ENCODE measurements at regions not wholly inside any gene's neighbourhood (a gene's known extent, or its start where the extent isn't known, plus 50 kb on each side); places are given as distances from the start of the nearest gene placed in this dataset.

DNA sequence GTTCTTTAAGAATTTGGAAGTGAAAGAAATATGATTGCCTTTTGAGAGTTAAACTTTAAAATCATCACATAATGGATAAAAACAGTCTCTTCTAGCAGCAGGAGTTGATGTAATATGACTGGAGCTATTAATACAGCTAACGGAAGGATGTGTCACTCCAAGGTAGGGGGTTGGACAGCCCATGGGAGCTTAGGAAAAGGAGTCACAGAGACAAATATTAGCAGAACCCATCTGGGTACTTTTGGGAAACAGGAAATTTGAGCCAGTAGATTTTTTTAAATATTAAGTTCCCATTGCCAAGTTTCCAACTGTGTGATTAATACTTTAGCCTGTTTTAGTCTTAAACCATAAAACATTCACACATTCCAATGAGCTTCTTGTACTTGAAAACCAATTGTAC, 164.7 kb upstream of the RIMS1 start:
- no peaks in the 10 kb centered on the region for H3K27me3 Mint-ChIP-seq
- H3K27ac ChIP-seq (ENCODE audit: low read length in 2 of 2) = no peak overlapping the region
- CTCF ChIA-PET = no interaction called here
- intact Hi-C loops (cut with micrococcal nuclease) = no loop called here
- TF ChIP-seq EZH2 (IDR thresholded peaks at IDR 0.05; ENCODE audit: borderline replicate concordance, insufficient read depth, low read depth, low read length, poor library complexity, severe bottlenecking) = no peak
- TF ChIP-seq, protein P1, sequence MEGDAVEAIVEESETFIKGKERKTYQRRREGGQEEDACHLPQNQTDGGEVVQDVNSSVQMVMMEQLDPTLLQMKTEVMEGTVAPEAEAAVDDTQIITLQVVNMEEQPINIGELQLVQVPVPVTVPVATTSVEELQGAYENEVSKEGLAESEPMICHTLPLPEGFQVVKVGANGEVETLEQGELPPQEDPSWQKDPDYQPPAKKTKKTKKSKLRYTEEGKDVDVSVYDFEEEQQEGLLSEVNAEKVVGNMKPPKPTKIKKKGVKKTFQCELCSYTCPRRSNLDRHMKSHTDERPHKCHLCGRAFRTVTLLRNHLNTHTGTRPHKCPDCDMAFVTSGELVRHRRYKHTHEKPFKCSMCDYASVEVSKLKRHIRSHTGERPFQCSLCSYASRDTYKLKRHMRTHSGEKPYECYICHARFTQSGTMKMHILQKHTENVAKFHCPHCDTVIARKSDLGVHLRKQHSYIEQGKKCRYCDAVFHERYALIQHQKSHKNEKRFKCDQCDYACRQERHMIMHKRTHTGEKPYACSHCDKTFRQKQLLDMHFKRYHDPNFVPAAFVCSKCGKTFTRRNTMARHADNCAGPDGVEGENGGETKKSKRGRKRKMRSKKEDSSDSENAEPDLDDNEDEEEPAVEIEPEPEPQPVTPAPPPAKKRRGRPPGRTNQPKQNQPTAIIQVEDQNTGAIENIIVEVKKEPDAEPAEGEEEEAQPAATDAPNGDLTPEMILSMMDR (IDR thresholded peaks at IDR 0.05) = no peak
- no peaks in the 10 kb centered on the region for H3K9me3 ChIP-seq (ENCODE audit: control extremely low read depth in 1 of 3, control insufficient read depth in 2 of 3, insufficient read depth in 1 of 3, low read length in 2 of 3)
- H3K4me3 ChIP-seq (ENCODE audit: control extremely low read depth in 1 of 5, extremely low read depth in 1 of 5, insufficient read depth in 1 of 5, low read depth in 2 of 5, low read length in 4 of 5) = no peak overlapping the region
- H3K4me3 Mint-ChIP-seq = no peak overlapping the region
- no peaks in the 10 kb centered on the region for H3K36me3 ChIP-seq (replicated peaks in 1 of 2; ENCODE audit: control extremely low read depth in 1 of 2, control insufficient read depth in 1 of 2, extremely low read depth in 1 of 2, insufficient read depth in 2 of 2, low read length in 1 of 2)
- POLR2A ChIA-PET = no interaction called here
- DNase-seq (no peak), ATAC-seq (ENCODE audit: low read depth) (no peak)
- H3K9ac ChIP-seq (ENCODE audit: low read length) = no peak overlapping the region
- no peaks in the 10 kb centered on the region for H3K9me3 Mint-ChIP-seq (ENCODE audit: insufficient read depth)
- no peak overlapping the region for H3K27ac Mint-ChIP-seq
- 86% methylated on average over 1 of the region's 1 CpG for WGBS (ENCODE audit: insufficient coverage)
- H2AFZ ChIP-seq (ENCODE audit: insufficient read depth, low read depth, low read length, poor library complexity, severe bottlenecking) = no peak overlapping the region
- H3K27me3 ChIP-seq (replicated peaks in 1 of 4; ENCODE audit: control extremely low read depth in 1 of 4, control insufficient read depth in 3 of 4, insufficient read depth in 4 of 4, low read length in 3 of 4) = no peaks in the 10 kb centered on the region
- H4K20me1 ChIP-seq (ENCODE audit: control insufficient read depth, insufficient read depth, low read length, poor library complexity, severe bottlenecking) = no peaks in the 10 kb centered on the region
- H3K4me1 ChIP-seq (ENCODE audit: control insufficient read depth in 2 of 2, insufficient read depth in 2 of 2, low read length in 2 of 2) = no peaks in the 10 kb centered on the region
- H3K4me2 ChIP-seq (replicated peaks; ENCODE audit: low read depth, low read length, poor library complexity, severe bottlenecking) = no peak overlapping the region
- H3K79me2 ChIP-seq (ENCODE audit: control insufficient read depth, insufficient read depth, low read length) = no peaks in the 10 kb centered on the region
- no peaks in the 10 kb centered on the region for H3K4me1 Mint-ChIP-seq

DNA sequence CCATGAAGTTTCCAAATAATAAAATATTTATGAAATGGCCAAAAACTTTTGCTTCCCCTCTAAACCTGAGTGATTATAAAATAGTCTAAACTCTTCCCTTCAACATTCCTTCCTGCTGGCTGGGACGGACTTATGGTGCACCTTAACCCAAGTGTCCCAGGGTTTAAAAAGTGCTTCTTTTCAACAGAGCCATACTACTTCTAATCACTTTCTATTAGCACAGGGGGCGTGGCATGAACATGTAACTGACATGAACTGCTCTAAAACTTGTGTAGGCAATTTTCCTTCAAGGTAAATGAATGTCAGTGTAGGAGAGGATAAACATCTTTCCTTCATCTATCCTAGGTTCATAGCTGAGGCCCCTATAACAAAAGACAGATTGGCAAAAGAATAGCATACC, 163.6 kb upstream of the RIMS1 start:
- no peaks in the 10 kb centered on the region for H3K9me3 Mint-ChIP-seq (ENCODE audit: insufficient read depth)
- H4K20me1 ChIP-seq (ENCODE audit: control insufficient read depth, insufficient read depth, low read length, poor library complexity, severe bottlenecking) = no peaks in the 10 kb centered on the region
- no peaks in the 10 kb centered on the region for H3K4me1 Mint-ChIP-seq
- intact Hi-C loops (cut with micrococcal nuclease) = no loop called here
- no peak overlapping the region for H3K4me3 ChIP-seq (ENCODE audit: control extremely low read depth in 1 of 5, extremely low read depth in 1 of 5, insufficient read depth in 1 of 5, low read depth in 2 of 5, low read length in 4 of 5)
- ATAC-seq (ENCODE audit: low read depth) (no peak), DNase-seq (no peak)
- 60% methylated on average over 1 of the region's 2 CpGs for WGBS (ENCODE audit: insufficient coverage)
- no peak overlapping the region for H3K9ac ChIP-seq (ENCODE audit: low read length)
- no peaks in the 10 kb centered on the region for H3K9me3 ChIP-seq (ENCODE audit: control extremely low read depth in 1 of 3, control insufficient read depth in 2 of 3, insufficient read depth in 1 of 3, low read length in 2 of 3)
- TF ChIP-seq, protein P1 (IDR thresholded peaks at IDR 0.05) = no peak
- TF ChIP-seq EZH2 (IDR thresholded peaks at IDR 0.05; ENCODE audit: borderline replicate concordance, insufficient read depth, low read depth, low read length, poor library complexity, severe bottlenecking) = no peak
- no peaks in the 10 kb centered on the region for H3K27me3 ChIP-seq (replicated peaks in 1 of 4; ENCODE audit: control extremely low read depth in 1 of 4, control insufficient read depth in 3 of 4, insufficient read depth in 4 of 4, low read length in 3 of 4)
- H3K4me2 ChIP-seq (replicated peaks; ENCODE audit: low read depth, low read length, poor library complexity, severe bottlenecking) = no peak overlapping the region
- H3K4me1 ChIP-seq (ENCODE audit: control insufficient read depth in 2 of 2, insufficient read depth in 2 of 2, low read length in 2 of 2) = no peaks in the 10 kb centered on the region
- H3K79me2 ChIP-seq (ENCODE audit: control insufficient read depth, insufficient read depth, low read length) = no peaks in the 10 kb centered on the region
- H3K36me3 ChIP-seq (replicated peaks in 1 of 2; ENCODE audit: control extremely low read depth in 1 of 2, control insufficient read depth in 1 of 2, extremely low read depth in 1 of 2, insufficient read depth in 2 of 2, low read length in 1 of 2) = no peaks in the 10 kb centered on the region
- ChIA-PET POLR2A (no interaction called here), CTCF (no interaction called here)
- no peaks in the 10 kb centered on the region for H3K27me3 Mint-ChIP-seq
- H2AFZ ChIP-seq (ENCODE audit: insufficient read depth, low read depth, low read length, poor library complexity, severe bottlenecking) = no peak overlapping the region
- no peak overlapping the region for H3K27ac ChIP-seq (ENCODE audit: low read length in 2 of 2)
- H3K4me3 Mint-ChIP-seq = no peak overlapping the region
- no peak overlapping the region for H3K27ac Mint-ChIP-seq
